ENCODE measurements at regions not wholly inside any gene's neighbourhood (a gene's known extent, or its start where the extent isn't known, plus 50 kb on each side); places are given as distances from the start of the nearest gene placed in this dataset.

- no peak for DNase-seq (ENCODE audit: low read depth in 2 of 2)
Observed at GRCh38 chr4:112894480-112894879, 155.0 kb upstream of the ANK2 start.

DNA sequence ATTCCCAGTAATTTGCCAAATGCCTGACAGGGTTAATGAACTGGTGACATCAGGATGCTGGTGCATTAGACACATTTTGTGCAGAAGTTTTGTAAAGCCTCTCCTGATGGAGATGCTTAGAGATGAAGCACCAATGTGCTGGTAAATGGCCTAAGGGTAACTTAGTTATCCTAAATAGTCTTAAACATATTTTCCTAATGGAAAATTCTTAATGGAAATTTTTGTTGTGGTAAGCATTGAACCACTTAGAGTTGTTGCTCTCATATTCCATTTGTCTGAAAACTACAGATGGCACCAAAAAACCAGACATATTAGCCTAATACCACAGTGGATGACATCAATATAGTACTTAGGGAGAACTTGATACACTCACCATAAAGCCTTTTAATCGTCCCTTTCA lies 154.5 kb upstream of the ANK2 start:
- DNase-seq (ENCODE audit: low read depth in 2 of 2): no peak

GRCh38 chr4:112895811-112896608 lies 153.4 kb upstream of the ANK2 start:
- DNase-seq (ENCODE audit: low read depth in 2 of 2): no peak

GRCh38 chr4:112896609-112897190 lies 152.8 kb upstream of the ANK2 start:
- no peak for DNase-seq (ENCODE audit: low read depth in 2 of 2)

GRCh38 chr4:112897543-112897942 lies 151.9 kb upstream of the ANK2 start:
- DNase-seq (ENCODE audit: low read depth in 2 of 2): no peak

- no peak for DNase-seq (ENCODE audit: low read depth in 2 of 2)
Observed at GRCh38 chr4:112898357-112899141, 150.9 kb upstream of the ANK2 start.

- no peak for DNase-seq (ENCODE audit: low read depth in 2 of 2)
Observed at GRCh38 chr4:112900416-112900815, 149.0 kb upstream of the ANK2 start.

DNA sequence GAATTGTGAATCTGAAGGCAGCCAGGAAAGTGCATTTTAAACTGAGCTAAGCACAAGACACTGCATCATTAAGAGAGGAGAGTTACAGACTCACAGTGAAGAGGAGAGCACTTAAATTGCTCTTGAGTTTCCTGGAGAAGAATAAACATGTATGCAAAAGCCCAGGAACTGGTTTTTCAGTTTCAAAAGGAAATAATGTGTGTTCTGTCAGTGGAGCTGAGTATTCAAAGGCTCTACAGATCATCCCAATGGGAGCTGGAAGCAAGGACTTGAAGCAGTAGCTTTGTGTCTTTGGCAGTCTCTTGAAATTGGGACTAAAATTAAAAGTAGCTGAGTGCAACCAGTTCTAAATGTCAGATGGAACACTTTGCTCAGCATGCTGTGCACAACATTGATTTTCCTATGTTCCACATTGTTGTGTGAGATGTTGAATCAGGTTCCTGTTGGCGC lies 147.5 kb upstream of the ANK2 start:
- DNase-seq (ENCODE audit: low read depth in 2 of 2): no peak

- no peak for DNase-seq (ENCODE audit: low read depth in 2 of 2)
Observed at GRCh38 chr4:112905728-112906127, 143.7 kb upstream of the ANK2 start.

GRCh38 chr4:112908511-112908910 lies 140.9 kb upstream of the ANK2 start:
- no peak for DNase-seq (ENCODE audit: low read depth in 2 of 2)

GRCh38 chr4:112910109-112910736 lies 139.2 kb upstream of the ANK2 start:
- DNase-seq (ENCODE audit: low read depth in 2 of 2): no peak

- DNase-seq (ENCODE audit: low read depth in 2 of 2): no peak
Observed at GRCh38 chr4:112916868-112917267, 132.6 kb upstream of the ANK2 start.

GRCh38 chr4:112923516-112923915 lies 125.9 kb upstream of the ANK2 start:
- no peak for DNase-seq (ENCODE audit: low read depth in 2 of 2)

- DNase-seq (ENCODE audit: low read depth in 2 of 2): no peak
Observed at GRCh38 chr4:112926819-112927218, 122.6 kb upstream of the ANK2 start.

- DNase-seq (ENCODE audit: low read depth in 2 of 2): no peak
Observed at GRCh38 chr4:112927544-112927943, 121.9 kb upstream of the ANK2 start.

GRCh38 chr4:112931001-112931400 lies 118.5 kb upstream of the ANK2 start:
- DNase-seq (ENCODE audit: low read depth in 2 of 2): no peak

DNA sequence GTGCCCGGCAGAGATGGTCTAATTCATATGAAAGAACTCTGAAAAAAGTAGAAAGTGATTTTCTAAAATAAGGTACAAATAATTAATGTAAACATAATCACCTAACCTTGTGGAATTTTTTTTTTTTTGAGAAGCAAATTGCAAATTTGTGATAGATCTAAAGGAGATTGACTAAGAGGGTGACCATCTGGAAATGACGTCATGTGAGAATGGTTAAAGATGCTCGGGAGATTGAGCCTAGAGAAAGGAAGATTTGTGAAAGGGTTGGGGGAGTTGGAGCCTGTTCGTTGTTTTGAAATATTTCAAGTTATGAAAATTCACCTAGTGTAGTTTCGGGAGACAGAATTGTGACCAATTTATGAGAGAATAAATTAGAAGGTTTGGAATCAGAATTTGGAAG lies 115.7 kb upstream of the ANK2 start:
- DNase-seq (ENCODE audit: low read depth in 2 of 2): no peak

- no peak for DNase-seq (ENCODE audit: low read depth in 2 of 2)
Observed at GRCh38 chr4:112938461-112939058, 110.9 kb upstream of the ANK2 start.

GRCh38 chr4:112939901-112940300 lies 109.6 kb upstream of the ANK2 start:
- DNase-seq (ENCODE audit: low read depth in 2 of 2): no peak

GRCh38 chr4:112940336-112940735 lies 109.1 kb upstream of the ANK2 start:
- DNase-seq (ENCODE audit: low read depth in 2 of 2): no peak

GRCh38 chr4:112942077-112942476 lies 107.4 kb upstream of the ANK2 start:
- DNase-seq (ENCODE audit: low read depth in 2 of 2): no peak

DNA sequence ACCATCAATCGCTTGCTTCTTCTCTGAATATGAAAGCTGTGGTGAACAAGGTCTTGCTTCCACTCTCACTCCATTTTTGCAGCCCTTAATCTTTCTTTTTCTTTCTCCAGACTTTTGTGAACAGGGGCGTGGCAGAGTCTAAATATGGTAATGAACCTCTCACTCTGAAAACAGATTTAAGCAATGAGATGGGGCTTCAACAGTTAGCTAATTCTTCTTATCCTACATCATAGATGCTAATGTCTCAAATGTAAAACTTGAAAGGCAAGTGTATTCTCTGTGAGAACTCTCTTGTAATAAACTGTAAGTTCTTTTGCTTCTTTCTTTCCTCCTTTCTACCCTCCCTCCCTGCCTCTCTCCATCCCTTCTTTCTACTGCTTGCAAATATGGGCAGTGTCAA lies 106.5 kb upstream of the ANK2 start:
- no peak for DNase-seq (ENCODE audit: low read depth in 2 of 2)
